Lung (tissue), 11 donors: ENCODE measurements at regions not wholly inside any gene's neighbourhood (a gene's known extent, or its start where the extent isn't known, plus 50 kb on each side); places are given as distances from the start of the nearest gene placed in this dataset.

Source experiments
- ATAC-seq: fragments of 200-7000 bp; cut with Tn5 transposase; one replicate; pipeline ENCODE4 v1.9.1; 2020; ENCODE audit warnings: moderate number of reproducible peaks; ENCODE audit not compliant: insufficient read depth, low FRiP score
- DNase-seq, 3 donors: peaks; one replicate each; pipeline ENCODE4 v3.0.0-alpha.2; 2013 to 2017
- H3K27ac ChIP-seq, 2 donors: one replicate each; pipeline ENCODE4 v1.5.1; 2013; ENCODE audit warnings: mild to moderate bottlenecking in 2 of 2, moderate library complexity in 2 of 2, control low read depth in 1 of 2, inconsistent platforms in 1 of 2, low read depth in 1 of 2, low read length in 1 of 2
- H3K27me3 ChIP-seq, 3 donors: one replicate each; pipeline ENCODE4 v1.5.1; 2013; ENCODE audit warnings: low read length in 2 of 3; ENCODE audit not compliant: control insufficient read depth in 3 of 3, insufficient read depth in 3 of 3
- H3K36me3 ChIP-seq, 4 donors: one replicate each; pipeline ENCODE4 v1.5.1; 2013; ENCODE audit warnings: low read length in 4 of 4, mild to moderate bottlenecking in 1 of 4, moderate library complexity in 1 of 4; ENCODE audit not compliant: control insufficient read depth in 4 of 4, insufficient read depth in 4 of 4
- H3K4me1 ChIP-seq, 5 donors: one replicate each; pipeline ENCODE4 v1.5.1; 2013; ENCODE audit warnings: low read length in 5 of 5, mild to moderate bottlenecking in 2 of 5, moderate library complexity in 1 of 5; ENCODE audit not compliant: control insufficient read depth in 5 of 5, insufficient read depth in 5 of 5
- H3K4me3 ChIP-seq: one replicate; pipeline ENCODE4 v1.5.1; 2013; ENCODE audit warnings: mild to moderate bottlenecking, control low read depth, moderate library complexity
- H3K9ac ChIP-seq, 2 donors: one replicate each; pipeline ENCODE4 v1.5.1; 2013; ENCODE audit warnings: low read length in 2 of 2, control low read depth in 1 of 2; ENCODE audit not compliant: insufficient read depth in 1 of 2
- H3K9me3 ChIP-seq, 4 donors: one replicate each; pipeline ENCODE4 v1.5.1; 2013; ENCODE audit warnings: low read length in 3 of 4, mild to moderate bottlenecking in 1 of 4, moderate library complexity in 1 of 4; ENCODE audit not compliant: control insufficient read depth in 4 of 4, insufficient read depth in 3 of 4
- WGBS, 2 donors: extraction: QIAGEN DNeasy Blood & Tissue Kit; methylation state at CpG; one replicate each; pipeline ENCODE4 v1.1.7; 2013; 5-methylcytosine and 5-hydroxymethylcytosine counted together
- TF ChIP-seq, protein P1 (sequence below): IDR thresholded peaks from 2 replicates; pipeline ENCODE4 v1.5.1; 2012; ENCODE audit warnings: mild to moderate bottlenecking; ENCODE audit errors: control extremely low read depth, extremely low read depth
- donor health status: control.
- donor health status: control.
- donor health status: Bipolar disorder and iron deficiency.
- donor health status: healthy.
- donor health status: DM: yes; HTN: yes; CAD: no.

DNA sequence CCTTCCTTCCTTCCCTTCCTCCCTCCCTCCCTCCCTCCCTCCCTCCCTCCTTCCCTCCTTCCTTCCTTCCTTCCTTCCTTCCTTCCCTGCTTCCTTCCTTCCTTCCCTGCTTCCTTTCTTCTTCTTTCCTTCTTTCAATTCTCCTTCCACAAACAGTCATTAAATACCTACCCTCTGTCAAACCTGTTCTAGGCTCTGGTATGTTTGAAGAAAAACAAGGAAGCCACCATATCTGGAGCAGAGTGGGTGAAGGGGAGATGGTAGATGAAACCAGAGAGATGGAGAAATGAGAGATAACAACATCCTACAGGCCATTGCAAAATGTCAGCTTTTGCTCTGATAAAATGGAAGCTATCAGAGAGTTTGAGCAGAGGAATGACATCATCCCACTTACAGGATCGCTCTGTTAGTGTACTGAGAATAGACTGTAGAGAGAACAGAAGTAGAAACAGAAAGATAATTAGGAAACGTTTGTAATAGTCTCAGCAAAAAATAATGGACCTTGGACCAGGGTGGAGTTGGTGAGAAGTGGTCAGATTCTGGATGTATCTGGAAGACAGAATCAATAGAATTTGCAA is 334.0 kb downstream of the STIM2 start:
- Histone ChIP-seq H3K4me1 (no peaks in the 10 kb centered on the region), H3K36me3 (no peaks in the 10 kb centered on the region), H3K9ac (no peak overlapping the region), H3K9me3 (no peaks in the 10 kb centered on the region), H3K27me3 (no peaks in the 10 kb centered on the region), H3K4me3 (no peak overlapping the region), H3K27ac (no peak overlapping the region)
- 71 to 79% methylated on average over 2 of the region's 2 CpGs for WGBS, 2 donors
- no peak for DNase-seq
- ATAC-seq, result no peak
- TF ChIP-seq, protein P1, sequence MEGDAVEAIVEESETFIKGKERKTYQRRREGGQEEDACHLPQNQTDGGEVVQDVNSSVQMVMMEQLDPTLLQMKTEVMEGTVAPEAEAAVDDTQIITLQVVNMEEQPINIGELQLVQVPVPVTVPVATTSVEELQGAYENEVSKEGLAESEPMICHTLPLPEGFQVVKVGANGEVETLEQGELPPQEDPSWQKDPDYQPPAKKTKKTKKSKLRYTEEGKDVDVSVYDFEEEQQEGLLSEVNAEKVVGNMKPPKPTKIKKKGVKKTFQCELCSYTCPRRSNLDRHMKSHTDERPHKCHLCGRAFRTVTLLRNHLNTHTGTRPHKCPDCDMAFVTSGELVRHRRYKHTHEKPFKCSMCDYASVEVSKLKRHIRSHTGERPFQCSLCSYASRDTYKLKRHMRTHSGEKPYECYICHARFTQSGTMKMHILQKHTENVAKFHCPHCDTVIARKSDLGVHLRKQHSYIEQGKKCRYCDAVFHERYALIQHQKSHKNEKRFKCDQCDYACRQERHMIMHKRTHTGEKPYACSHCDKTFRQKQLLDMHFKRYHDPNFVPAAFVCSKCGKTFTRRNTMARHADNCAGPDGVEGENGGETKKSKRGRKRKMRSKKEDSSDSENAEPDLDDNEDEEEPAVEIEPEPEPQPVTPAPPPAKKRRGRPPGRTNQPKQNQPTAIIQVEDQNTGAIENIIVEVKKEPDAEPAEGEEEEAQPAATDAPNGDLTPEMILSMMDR, result no peak

DNA sequence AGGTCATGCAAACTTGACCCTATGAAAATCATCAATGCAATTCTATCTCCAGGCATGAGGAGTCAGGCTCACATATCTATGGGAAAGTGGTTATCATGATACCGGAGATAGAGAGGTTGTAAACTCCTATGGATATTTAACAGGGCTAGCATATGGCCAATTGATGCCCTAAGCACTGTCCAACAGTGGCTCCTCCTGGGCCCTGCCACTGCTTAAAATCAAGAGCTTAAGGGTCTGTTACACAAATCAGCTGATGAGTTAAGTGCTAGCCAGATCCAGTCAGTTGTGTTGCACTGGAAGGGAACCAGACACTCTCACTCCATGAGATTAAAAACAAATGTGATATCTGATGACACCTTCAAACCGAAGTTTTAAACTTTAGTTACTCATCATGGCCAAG is 337.6 kb downstream of the STIM2 start:
- WGBS, 2 donors, result 47 to 50% methylated on average over 2 of the region's 2 CpGs
- DNase-seq (no peak), ATAC-seq (no peak)
- Histone ChIP-seq H3K9ac (no peak overlapping the region), H3K27me3 (no peaks in the 10 kb centered on the region), H3K4me3 (no peak overlapping the region), H3K9me3 (peaks cover 0 to under 1% (median 0%) of the 10 kb centered on the region in 4 donors), H3K4me1 (no peaks in the 10 kb centered on the region), H3K36me3 (no peaks in the 10 kb centered on the region), H3K27ac (no peak overlapping the region)
- TF ChIP-seq, protein P1, result no peak

DNA sequence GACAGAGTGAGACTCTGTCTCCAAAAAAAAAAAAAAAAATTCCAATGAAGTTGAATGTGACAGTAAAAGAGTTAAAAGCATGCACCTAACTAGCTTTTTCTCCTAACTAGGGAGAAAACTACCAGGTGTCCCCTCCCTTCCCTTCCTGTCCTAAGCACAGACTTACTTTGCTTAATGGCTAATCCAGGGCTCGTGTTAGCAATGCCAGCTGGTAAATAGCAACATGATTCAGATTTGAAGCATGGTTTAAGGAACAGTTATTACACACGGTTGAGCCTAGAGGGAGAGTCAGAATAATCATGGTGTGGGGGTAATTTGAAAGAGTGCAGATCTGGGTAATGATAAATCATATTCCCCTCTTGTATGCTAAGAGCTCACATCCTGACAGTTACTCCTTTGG is 338.3 kb downstream of the STIM2 start:
- ATAC-seq, result no peak
- H3K4me1 ChIP-seq, result no peaks in the 10 kb centered on the region
- no peak overlapping the region for H3K9ac ChIP-seq
- no peak overlapping the region for H3K4me3 ChIP-seq
- 69 to 76% methylated on average over 2 of the region's 2 CpGs for WGBS, 2 donors
- peaks cover 0 to 2% (median 0%) of the 10 kb centered on the region in 4 donors for H3K9me3 ChIP-seq
- H3K27me3 ChIP-seq, result no peaks in the 10 kb centered on the region
- no peak overlapping the region for H3K27ac ChIP-seq
- no peaks in the 10 kb centered on the region for H3K36me3 ChIP-seq
- TF ChIP-seq, protein P1, result no peak
- DNase-seq, result no peak

DNA sequence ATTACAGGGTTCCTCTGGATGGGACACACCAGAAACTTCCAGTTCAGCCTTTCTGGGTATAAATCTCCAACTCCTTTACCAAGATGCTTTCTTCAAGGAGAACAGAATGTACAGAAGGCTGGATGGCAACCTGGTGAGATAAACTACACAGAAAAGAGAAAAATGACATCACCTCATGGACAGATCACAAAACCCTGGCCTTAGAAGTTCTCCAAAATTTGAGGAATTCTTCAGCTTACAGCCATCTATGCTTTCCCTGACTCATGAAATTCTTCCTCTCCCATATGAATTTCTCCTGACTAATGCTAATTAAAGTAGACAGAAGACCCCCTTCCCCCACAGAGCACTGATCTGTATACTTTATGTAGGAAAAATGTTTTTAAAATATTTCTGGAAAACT is 345.4 kb downstream of the STIM2 start:
- no peak for DNase-seq
- no peak overlapping the region for H3K9ac ChIP-seq
- no peaks in the 10 kb centered on the region for H3K36me3 ChIP-seq
- TF ChIP-seq, protein P1, result no peak
- no peaks in the 10 kb centered on the region for H3K27me3 ChIP-seq
- H3K27ac ChIP-seq, result no peak overlapping the region
- no peak for ATAC-seq
- no peaks in the 10 kb centered on the region for H3K4me1 ChIP-seq
- no peak overlapping the region for H3K4me3 ChIP-seq
- H3K9me3 ChIP-seq, result peaks cover 0 to 7% (median 0%) of the 10 kb centered on the region in 4 donors
